Gastrocnemius medialis (tissue), 4 donors: ENCODE measurements at regions not wholly inside any gene's neighbourhood (a gene's known extent, or its start where the extent isn't known, plus 50 kb on each side); places are given as distances from the start of the nearest gene placed in this dataset.

Experiments
- POLR2A ChIP-seq, 2 donors: fragments of 450-650 bp; IDR thresholded peaks; one replicate each; pipeline ENCODE4 v1.6.1; 2017; ENCODE audit warnings: antibody characterized with exemption in 2 of 2, mild to moderate bottlenecking in 2 of 2, moderate library complexity in 2 of 2
- TF ChIP-seq, protein P1 (sequence below), 5 experiments: fragments of 450-650 bp in 3 of 5; fragments of 200-600 bp in 2 of 5; sonication (generic) in 2 of 5; IDR thresholded peaks in 4 of 5; conservative IDR thresholded peaks in 1 of 5; 1 replicate in 4 of 5; 2 replicates in 1 of 5; pipeline ENCODE4 v1.5.1; 2016 to 2019; ENCODE audit warnings: antibody characterized with exemption in 5 of 5, mild to moderate bottlenecking in 3 of 5, moderate library complexity in 3 of 5

DNA sequence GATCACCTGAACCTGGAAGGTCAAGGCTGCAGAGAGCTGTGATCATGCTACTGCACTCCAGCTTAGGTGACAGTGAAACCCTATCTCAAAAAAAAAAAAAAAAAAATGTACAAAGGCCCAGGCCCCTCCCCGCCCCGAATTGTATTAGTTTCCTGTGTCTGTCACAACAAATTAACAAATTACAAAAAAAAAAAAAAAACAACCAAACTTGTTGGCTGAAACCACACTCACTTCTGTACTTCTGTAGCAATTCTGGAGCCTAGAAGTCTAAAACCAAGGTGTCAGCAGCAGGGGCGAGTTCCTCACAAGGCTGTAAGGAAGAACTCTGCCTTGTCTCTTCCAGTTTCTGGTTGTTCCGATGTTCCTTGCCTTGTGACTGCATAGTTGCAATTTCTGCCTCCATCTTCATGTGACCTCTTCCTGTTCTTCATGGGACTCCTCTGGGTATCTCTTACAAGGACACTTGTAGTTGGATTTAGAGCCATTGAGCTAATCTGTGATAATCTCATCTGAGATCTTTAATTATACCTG, 100.8 kb upstream of the ZSWIM2 start:
- TF ChIP-seq, protein P1, sequence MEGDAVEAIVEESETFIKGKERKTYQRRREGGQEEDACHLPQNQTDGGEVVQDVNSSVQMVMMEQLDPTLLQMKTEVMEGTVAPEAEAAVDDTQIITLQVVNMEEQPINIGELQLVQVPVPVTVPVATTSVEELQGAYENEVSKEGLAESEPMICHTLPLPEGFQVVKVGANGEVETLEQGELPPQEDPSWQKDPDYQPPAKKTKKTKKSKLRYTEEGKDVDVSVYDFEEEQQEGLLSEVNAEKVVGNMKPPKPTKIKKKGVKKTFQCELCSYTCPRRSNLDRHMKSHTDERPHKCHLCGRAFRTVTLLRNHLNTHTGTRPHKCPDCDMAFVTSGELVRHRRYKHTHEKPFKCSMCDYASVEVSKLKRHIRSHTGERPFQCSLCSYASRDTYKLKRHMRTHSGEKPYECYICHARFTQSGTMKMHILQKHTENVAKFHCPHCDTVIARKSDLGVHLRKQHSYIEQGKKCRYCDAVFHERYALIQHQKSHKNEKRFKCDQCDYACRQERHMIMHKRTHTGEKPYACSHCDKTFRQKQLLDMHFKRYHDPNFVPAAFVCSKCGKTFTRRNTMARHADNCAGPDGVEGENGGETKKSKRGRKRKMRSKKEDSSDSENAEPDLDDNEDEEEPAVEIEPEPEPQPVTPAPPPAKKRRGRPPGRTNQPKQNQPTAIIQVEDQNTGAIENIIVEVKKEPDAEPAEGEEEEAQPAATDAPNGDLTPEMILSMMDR (IDR thresholded peaks at IDR 0.05 in 4 of 5, conservative IDR thresholded peaks at IDR 0.05 in 1 of 5): no peak
- TF ChIP-seq POLR2A (IDR thresholded peaks at IDR 0.05): no peak
